VCaP (cell line): ENCODE measurements at regions not wholly inside any gene's neighbourhood (a gene's known extent, or its start where the extent isn't known, plus 50 kb on each side); places are given as distances from the start of the nearest gene placed in this dataset.

Experiments
- H3K27ac ChIP-seq: fragments of 450-650 bp; 2 replicates; pipeline ENCODE4 v1.5.1; 2017
- CTCF ChIP-seq: fragments of 450-650 bp; conservative IDR thresholded peaks from 2 replicates; pipeline ENCODE4 v1.5.1; 2017; ENCODE audit warnings: mild to moderate bottlenecking, moderate library complexity

GRCh38 chr12:88399811-88400210, 180.5 kb downstream of the KITLG start:
- no peak overlapping the region for H3K27ac ChIP-seq
- no peak for TF ChIP-seq CTCF

- no peak for TF ChIP-seq CTCF
- peak overlapping the region; percentile 40 for H3K27ac ChIP-seq
Measured at GRCh38 chr12:88400302-88400701, 180.0 kb downstream of the KITLG start.

- TF ChIP-seq CTCF = no peak
- peak overlapping the region; percentile 40 for H3K27ac ChIP-seq
Measured at GRCh38 chr12:88401155-88401554, 179.1 kb downstream of the KITLG start.

- H3K27ac ChIP-seq = no peak overlapping the region
- TF ChIP-seq CTCF = no peak
Measured at GRCh38 chr12:88406905-88407304, 173.4 kb downstream of the KITLG start.

- no peak overlapping the region for H3K27ac ChIP-seq
Measured at GRCh38 chr12:88408823-88409222, 171.4 kb downstream of the KITLG start.

GRCh38 chr12:88409257-88409656, 171.0 kb downstream of the KITLG start:
- no peak for TF ChIP-seq CTCF

More at GRCh38 chr12:88408823-88409222, 171.4 kb downstream of the KITLG start:
- no peak for TF ChIP-seq CTCF

GRCh38 chr12:88411689-88412088, 168.6 kb downstream of the KITLG start:
- H3K27ac ChIP-seq = no peak overlapping the region
- no peak for TF ChIP-seq CTCF

More at GRCh38 chr12:88409257-88409656, 171.0 kb downstream of the KITLG start:
- H3K27ac ChIP-seq = no peak overlapping the region
